Limb (tissue), 2 donors: ENCODE measurements at regions not wholly inside any gene's neighbourhood (a gene's known extent, or its start where the extent isn't known, plus 50 kb on each side); places are given as distances from the start of the nearest gene placed in this dataset.

Source experiments
- DNase-seq, 2 donors: peaks; one replicate each; pipeline ENCODE4 v3.0.0-alpha.2; 2016; ENCODE audit errors: extremely low spot score in 2 of 2

DNA sequence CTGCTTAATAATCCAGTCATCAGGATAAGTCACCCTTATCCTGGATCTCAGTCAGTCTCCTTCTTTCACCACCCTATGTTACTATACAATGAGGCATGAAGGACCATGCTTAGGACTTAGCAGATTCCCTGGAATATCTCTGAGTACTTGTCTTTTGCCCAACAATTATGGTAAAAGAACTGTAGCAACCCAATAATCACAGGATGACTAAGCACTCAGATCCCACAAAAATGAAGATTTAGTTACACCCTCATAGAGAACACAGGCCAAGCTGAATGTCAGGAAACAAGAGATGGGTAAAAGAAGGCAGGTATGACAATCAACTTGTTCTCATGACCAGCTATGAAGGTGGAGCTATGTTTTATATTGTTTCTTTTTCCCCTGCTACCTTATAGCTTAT lies 91.4 kb downstream of the EDN1 start:
- DNase-seq: no peak

DNA sequence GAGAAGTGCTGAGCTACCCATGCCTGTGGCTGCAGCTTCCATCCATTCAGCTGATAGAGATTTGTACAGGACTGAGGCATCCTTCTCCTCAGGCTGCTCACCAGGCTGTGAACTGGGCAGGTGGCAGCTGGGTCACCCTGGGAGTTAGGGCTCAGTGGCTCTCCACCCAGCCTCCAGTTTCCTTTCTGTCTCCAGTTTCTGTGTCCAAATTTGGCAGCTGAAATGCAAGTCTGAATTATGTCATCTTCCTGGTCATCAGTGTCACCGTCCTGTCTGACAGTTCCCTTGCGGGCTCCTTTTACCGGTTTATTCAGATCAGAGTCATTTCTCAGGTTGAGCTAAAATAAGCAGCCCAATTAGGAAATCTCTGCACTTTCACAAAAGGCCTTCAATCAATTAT lies 93.3 kb downstream of the EDN1 start:
- no peak for DNase-seq

DNA sequence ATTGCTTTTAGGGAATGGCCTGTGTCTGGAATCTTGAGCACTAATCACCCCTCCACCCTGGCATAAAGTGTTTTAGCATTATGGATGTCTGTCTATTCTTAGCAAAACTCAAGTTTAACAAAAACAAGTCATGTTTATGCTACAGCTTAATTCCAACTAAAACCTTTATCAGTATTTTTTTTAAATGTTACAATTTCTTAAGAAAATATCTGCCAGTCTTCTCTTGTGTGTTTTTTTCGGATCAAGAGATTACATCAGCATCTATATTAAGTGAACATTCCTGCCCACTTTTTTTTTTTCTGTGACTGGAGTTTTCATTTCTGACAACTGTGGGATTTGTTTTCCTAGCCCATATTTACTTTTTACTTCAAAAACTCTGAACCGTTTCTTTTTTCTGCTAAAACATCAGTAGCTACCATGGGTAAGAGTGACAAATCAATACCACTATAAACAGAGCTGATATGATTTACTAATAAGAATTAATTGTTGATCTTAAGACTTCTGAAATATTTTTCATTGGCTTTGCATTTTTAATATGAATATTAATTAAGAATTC lies 94.3 kb downstream of the EDN1 start:
- DNase-seq: no peak

DNA sequence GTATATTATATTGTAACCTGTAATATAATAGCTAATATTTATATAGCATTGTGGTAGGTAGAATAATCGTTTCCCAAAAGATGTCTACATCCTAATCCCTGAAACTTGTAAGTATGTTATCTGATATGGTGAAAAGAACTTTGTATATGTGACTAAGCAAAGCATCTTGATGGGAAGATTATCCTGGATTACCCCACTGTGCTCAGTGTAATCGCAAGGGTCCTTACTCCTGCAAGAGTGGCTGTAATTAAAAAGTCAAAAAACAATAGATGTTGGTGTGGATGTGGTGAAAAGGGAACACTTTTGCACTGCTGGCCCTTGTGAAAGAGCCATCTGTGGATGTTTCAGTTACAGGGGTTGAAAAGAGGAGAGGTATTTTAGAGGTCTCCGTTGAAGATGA lies 95.2 kb downstream of the EDN1 start:
- no peak for DNase-seq

DNA sequence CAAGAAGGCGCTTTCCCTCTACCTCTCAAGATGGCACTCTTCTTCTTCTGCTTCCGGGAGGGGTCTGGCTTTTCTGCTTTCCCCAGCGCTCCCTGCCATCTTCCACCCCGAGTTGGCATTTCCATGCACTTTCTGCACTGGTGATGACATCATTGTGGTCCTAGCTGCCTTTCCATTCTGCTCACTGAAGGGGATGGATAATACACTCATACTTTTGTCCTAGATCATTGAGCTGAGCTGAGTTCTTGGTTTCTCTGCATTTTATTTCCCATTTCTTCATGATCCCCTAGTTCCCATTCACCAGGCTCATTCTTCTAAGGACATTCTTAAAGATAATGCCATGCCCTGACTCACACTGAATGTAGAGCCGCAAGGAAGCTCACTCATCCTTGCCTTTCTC lies 96.7 kb downstream of the EDN1 start:
- no peak for DNase-seq

DNA sequence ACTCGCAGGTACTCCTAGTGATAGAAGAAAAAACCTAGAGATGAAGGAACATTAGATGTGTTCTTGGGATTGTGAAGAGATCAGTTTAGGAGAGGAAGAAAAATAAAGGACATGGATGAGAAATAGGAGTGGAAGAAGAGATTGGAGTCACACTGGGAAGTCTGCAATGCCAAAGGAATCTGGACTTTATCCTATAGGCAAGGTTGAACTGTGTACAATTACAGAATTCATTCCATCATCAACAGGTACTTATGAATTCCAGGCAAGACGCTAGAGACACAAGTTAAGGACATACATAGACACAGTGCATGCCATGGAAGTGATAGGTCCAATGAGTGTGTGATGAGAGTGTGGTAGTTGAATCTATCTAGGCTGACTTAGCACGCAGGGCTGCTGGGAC lies 101.3 kb downstream of the EDN1 start:
- DNase-seq: no peak

DNA sequence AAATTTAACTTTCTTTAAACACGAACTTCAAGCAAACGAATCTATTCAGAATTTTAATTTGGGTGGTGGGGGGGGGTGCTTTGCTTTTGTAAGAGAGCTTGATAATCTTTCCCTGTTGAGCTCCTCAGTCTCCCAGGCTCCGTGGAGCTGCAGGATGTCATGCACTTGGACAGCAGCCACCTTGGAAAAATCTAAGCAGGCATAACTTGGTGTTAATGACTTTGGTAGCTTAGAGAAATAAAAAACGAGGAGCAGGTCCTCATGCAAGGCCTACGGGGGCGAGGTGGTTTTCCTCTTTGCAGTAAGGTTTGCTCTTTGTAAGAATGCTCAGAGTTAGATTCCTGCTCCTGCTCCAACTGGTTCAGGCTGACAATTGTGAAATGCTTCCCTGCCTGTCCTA lies 102.3 kb downstream of the EDN1 start:
- no peak for DNase-seq

DNA sequence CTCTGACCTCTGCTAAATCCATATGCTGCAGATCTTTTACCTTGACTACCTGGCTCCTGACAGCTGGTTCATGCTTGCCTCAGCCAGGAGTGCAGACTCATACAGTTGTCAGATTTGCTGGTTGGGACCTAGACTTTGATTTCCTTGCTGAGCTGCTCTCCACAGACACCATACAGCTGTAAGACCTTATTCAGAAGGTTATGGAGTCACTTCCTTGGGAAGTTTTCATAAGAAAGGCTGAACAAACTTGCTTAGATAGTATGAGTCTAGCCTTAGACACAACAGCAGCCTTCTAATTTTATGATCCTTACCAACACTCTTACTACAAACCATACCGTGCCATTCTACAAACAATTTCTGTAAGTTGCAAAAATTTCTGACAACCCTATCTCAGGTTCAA lies 102.9 kb downstream of the EDN1 start:
- DNase-seq: no peak

DNA sequence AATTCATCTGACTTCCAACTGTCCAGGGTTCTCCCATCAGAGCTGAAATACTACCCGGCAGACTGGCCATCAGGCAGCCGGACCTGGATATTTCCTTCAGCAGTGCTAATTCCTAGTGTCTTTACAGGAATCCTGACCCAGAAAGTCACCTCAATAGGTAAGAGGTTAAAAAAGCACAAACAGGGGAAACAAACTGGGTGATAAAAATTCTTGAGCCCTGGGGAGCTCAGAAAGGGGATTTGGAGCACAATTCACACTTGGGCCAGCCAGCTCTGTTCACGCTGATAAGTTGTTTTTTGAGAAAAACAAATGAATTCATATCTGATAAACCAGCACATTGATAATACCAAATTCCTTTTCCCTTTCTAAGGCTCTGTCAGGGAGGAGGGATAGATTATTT lies 104.0 kb downstream of the EDN1 start:
- DNase-seq: no peak

DNA sequence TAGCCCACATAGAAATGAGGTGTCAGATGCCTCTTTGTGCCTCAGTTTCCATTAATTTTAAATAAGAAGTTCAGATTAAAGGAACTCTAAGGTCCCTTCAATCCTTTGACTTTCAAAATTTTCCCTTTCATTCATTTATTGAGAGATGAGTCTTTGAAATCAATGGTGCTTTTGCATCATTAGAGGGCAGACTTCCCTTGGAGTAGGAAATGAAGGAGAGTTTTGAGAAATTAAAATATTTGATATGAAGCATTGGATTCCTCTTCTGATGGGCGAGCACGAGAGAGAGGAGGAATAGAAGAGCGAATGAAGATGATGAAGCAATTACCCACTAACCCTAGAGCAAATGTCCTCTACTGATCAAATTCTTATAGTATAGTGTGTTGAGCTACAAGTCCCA lies 105.7 kb downstream of the EDN1 start:
- no peak for DNase-seq

DNA sequence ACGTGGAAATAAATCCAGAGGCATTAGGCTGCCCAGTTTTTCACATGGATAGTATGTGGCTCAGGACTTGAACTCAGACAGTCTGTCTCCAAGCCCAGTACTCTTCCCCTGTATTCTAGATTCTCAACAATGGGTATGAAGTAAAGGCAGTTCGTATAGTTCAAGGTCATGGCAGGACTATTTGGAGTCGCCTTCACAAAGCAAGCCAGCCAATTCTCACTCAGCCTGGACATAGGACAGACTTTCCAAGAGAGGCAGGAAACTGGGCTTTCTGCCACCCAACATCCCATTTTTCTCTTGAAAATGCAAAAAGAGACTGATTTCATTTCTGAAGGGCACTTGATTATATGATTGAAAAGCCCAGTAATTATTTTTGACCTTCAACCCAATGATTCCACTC lies 111.0 kb downstream of the EDN1 start:
- DNase-seq: no peak

DNA sequence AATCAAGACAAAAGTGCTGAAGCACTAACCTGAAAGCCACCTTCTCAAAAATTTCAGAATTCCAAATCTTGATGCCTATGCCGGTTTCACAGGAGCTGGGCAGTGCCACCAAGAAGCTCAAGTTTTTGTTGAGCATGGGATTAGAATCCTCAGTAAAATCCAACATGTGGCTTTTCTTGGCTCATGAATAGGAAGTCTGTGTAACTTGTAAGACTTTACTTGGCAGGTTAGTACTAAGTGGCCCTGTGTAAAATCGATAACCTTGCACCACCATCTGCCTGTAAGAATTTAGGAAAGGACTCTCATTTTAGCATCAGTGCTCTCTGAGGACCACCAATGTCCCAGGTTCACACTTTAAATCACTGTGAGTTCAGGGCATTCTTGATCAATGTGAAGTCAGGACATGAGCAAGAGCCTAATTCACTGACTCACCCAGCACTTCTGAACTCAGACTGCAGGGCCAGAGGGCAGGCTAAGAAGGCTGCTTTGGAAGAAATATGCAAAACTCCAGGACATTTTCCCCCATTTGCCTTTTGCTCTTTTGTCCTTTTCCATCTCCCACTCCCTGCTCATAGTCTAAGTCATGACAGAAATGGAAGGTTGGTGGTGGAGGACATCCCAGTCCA lies 113.2 kb downstream of the EDN1 start:
- no peak for DNase-seq

DNA sequence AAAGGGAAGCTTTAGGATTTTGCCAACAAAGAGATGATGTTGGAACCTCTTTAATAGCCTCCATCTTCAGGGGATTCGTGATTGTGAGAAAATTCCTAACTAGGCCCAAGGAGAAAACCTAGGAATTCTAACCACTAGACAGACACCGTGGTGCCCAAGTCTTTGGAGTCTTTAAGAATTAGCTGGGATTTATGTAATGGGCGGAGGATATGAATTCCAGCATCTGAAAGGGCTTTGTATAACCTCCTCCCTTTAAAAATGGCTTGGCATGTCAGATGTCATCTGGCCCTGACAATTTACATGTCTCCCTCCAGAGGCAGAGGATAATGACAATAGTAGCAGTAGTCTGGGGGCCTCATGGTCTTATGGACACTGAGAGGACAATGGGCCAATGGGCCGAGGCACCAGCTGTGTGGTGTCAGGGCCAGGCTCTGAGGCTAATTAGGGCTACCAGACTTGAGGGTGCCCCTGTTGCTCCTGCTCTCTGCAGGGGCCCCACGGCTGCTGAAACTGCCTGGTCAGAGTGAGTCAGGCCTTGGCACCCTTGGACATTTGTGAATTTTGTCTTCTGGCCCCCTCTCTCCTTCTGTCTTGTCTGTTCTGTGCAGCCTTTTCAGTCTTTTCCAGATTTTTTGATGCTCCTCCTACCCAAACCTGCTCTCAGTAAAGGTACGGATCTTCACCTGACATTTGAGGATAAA lies 113.9 kb downstream of the EDN1 start:
- no peak for DNase-seq

DNA sequence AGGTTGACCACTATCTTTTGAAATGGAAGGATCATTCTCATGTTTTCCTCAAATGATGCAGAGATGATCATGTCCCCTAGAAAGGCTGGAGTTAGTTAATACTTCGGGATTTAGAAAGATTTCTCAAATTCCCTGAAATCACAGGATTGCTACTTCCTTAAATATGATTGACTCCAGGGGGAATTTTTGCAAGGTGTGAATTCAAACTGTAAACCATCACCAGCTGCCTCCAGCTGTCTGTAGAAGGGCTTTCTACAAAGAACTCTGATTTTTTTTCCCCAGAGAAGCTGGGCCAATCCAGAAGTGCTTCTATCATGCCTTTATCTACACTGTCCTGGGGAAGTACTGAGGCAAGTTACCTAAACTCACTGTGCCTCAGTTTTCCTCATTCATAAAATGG lies 114.5 kb downstream of the EDN1 start:
- DNase-seq: no peak

DNA sequence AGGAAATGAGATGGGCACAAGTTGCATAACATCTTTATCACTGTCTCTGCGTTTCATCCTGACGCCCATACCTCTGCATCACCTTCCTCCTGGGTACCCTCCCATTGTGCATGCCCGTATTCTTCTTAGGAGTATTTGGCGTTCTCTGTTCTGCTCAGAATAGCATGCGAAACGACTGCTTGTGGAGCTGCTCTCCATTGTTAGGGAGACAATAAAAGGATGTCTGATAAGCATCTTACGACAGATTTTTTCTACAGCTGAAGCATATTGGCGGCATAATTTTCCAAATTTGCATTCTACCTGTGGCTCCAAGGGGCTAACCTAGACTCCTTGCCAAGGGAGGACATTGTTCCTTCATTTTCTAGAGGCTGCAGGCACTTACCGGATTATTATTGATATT lies 118.6 kb downstream of the EDN1 start:
- no peak for DNase-seq

DNA sequence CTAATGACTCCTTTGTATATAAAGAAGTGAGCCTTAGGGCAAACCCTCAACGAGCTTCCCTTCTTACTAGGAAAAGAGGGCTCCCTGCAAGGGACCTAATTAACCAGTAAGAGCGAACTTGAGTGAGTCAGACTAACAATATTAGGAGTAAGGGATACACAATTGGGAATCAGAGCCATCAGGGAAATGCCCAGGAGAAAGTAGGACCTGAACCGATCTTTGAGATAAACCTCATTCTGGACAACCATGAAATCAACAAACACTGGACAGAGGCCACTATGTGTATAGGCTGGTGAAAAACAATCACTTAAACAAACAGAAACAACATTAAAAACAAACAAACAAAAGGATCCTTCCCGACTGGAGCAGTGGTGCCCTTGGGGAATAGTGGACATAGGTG lies 120.8 kb downstream of the EDN1 start:
- DNase-seq: no peak

DNA sequence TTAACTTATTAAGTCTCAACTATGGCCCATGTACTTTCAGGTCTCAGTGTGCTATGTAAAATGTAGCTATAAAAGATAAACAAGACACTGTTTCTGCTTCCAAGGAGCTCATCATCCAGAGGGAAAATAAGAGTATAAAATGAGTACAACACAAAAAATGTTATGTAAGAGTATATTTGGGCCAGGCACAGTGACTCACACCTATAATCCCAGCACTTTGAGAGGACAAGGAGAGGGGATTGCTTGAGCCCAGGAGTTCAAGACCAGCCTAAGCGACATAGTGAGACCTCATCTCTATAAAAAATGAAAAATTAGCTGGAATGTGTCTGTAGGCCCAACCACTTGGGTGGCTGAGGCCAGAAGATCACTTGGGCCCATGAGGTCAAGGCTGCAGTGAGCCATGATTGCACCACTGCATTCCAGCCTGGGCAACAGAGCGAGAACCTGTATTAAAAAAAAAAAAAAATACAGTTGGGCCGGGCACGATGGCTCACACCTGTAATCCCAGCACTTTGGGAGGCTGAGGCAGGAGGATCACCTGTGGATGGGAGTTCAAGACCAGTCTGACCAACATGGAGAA lies 124.0 kb downstream of the EDN1 start:
- no peak for DNase-seq

DNA sequence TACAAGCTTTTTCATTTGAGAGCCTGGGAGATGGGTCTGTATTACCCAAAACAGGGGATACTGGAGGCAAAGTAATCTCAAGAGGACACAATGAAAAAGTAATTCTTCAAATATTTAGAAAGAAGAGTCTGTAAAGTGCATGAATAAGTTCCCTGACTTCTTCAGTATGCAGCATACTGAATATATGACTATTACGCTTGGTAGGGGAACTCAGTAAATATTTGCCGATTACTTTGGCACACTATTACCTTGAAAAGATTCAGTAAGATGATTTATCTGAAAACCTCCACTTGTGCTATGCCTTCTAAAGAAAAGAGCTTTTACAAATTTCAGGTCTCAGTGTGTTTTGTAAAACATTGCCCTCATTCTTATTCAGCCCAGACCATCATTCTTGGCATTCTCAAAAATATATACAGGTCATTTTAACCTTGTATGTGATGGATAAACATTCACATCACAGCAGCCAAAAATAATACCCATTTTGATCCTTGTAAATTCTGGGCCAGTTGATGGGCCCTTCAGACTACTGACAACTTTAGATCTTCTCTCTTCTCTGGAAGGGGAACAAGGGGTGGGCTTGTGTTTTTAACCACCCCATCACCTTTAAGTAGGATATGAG lies 125.9 kb downstream of the EDN1 start:
- no peak for DNase-seq

DNA sequence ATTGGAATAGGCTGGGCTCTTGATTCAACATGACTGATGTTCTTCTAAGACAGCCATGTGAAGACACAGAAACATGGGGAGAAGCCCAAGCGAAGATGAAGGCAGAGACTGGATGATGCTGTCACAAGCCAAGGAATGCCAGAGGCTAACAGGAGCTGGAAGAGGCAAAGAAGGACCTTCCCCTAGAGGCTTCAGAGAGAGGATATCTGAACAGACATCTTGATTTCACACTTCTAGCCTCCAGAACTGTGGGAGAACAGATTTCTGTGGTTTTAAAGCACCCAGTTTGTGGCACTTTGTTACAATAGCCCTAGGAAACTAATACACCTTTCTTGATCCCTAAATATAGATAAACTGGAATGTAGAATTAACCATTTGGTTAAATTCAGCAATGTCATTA lies 127.0 kb downstream of the EDN1 start:
- no peak for DNase-seq

DNA sequence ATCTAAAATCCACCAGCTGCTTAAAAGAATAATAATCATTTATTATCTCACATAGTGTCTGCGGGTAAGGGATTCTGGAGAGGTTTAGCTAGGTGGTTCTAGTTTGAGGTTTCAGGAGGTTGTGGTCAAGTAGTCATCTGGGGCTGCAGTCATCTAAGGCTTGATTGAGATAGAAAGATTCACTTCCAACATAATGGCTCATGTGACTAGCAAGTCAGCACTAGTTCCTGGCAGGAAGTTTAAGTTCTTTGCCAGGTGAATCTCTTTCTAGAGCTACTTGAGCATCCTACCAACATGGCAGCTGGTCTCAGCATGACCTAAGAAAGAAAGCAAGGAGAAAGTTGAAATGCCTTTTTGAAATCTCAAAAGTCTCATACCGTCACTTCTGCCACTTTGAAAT lies 128.8 kb downstream of the EDN1 start:
- no peak for DNase-seq

DNA sequence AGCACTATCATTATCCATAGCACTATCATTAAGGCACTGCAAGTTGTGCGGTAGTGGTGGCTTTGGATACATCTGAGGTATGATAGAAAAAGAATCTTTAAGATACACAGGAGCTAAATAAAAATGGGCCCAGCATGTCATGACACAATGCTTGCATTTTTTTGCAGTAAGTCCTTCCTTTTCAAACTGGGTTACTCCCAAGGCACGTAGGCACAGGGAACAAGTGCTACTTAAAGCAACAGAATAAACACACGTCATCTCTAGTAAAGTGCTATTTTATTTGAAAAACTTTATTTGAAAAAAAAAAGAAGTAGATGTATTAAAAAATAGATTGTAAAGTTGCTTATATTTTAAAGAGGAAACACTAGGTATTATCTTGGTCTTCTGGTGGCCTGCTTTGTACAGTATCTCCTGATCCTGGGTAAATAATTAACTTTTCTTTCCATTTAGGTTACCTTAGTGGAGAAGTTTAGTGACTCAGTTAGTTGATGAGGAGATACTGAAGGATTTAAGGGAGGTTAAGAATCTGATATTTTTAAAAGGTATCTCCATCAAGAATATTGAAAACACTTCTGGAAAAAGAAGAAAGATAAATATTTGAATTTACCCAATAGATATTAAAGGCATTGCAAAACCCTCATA lies 129.6 kb downstream of the EDN1 start:
- DNase-seq: no peak

DNA sequence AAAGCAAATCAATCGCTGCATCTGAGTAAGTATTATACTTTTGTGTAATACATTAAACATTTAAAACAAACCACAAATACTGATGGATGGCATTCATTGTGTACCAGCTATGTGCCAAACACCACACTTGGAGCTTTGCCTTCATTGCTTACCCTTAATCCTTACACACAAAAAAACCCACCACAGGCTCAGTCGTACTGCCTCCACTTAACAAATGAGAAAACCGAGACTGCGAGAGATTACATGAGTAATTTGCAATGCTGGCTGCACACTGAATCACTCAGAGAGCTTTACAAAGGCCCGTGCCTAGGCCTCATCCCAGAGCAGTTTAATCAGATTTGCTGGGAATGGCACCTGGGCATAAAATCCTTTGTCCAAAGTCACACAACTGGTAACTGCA lies 130.5 kb downstream of the EDN1 start:
- DNase-seq: no peak
